ENCODE measurements at regions not wholly inside any gene's neighbourhood (a gene's known extent, or its start where the extent isn't known, plus 50 kb on each side); places are given as distances from the start of the nearest gene placed in this dataset.

DNA sequence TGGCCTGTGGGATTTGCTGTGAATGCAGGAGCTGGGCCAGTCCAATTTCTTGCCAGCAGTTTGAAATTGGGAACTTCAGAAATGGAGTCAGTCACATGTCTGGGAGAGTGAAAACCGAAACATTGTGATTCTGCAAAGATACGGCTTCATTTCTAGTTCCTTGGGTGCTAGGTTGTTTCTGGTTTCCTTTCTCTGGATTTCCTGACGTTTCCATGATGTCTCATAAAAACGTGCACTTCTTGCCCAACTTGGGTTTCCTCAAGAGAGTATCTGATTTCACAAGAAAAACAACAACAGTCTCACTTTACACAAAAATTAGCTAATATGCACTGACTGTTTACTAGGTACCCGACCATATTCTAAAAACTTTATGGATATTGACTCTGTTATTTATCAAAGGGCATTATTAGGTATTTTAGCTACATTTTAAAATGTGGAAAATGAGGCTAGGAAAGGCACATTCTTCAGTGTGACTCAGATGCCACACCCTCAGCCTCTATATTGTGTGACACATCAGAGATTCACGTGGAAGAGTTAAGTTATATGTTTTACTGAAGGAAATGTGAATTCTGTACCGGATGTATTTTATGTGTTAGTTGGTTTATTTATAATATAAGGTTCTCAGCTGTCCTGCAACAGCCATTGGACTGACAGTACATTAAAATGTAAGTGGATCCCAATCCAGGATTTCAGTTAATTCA, 225.0 kb upstream of the PUDP start:
- TF ChIP-seq, protein P1, sequence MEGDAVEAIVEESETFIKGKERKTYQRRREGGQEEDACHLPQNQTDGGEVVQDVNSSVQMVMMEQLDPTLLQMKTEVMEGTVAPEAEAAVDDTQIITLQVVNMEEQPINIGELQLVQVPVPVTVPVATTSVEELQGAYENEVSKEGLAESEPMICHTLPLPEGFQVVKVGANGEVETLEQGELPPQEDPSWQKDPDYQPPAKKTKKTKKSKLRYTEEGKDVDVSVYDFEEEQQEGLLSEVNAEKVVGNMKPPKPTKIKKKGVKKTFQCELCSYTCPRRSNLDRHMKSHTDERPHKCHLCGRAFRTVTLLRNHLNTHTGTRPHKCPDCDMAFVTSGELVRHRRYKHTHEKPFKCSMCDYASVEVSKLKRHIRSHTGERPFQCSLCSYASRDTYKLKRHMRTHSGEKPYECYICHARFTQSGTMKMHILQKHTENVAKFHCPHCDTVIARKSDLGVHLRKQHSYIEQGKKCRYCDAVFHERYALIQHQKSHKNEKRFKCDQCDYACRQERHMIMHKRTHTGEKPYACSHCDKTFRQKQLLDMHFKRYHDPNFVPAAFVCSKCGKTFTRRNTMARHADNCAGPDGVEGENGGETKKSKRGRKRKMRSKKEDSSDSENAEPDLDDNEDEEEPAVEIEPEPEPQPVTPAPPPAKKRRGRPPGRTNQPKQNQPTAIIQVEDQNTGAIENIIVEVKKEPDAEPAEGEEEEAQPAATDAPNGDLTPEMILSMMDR (IDR thresholded peaks at IDR 0.05): no peak
- no peak for TF ChIP-seq POLR2A (IDR thresholded peaks at IDR 0.05)
